CD4-positive, CD25-positive, alpha-beta regulatory T cell (primary cell): ENCODE measurements at regions not wholly inside any gene's neighbourhood (a gene's known extent, or its start where the extent isn't known, plus 50 kb on each side); places are given as distances from the start of the nearest gene placed in this dataset.

Experiments used
- ATAC-seq, 2 donors: fragments of 150-1000 bp; cut with Tn5 transposase; one replicate each; pipeline ENCODE4 v1.10.0; 2021; ENCODE audit warnings: low read depth in 2 of 2, moderate number of reproducible peaks in 2 of 2, moderate library complexity in 1 of 2
- DNase-seq, 3 donors: peaks; one replicate each; pipeline versions ENCODE4 v3.0.0 to v3.0.0-alpha.2; 2012 to 2022; ENCODE audit warnings: mixed read lengths in 1 of 3
- H3K27ac ChIP-seq: one replicate; pipeline ENCODE4 v1.7.0; 2013; ENCODE audit warnings: mild to moderate bottlenecking, low read length; ENCODE audit not compliant: insufficient read depth, poor library complexity, severe bottlenecking
- H3K27me3 ChIP-seq: one replicate; pipeline ENCODE4 v1.7.0; 2013; ENCODE audit warnings: low read length; ENCODE audit not compliant: control insufficient read depth, insufficient read depth
- H3K36me3 ChIP-seq: one replicate; pipeline ENCODE4 v1.7.0; 2013; ENCODE audit warnings: mild to moderate bottlenecking, low read length, moderate library complexity; ENCODE audit not compliant: control insufficient read depth, insufficient read depth
- H3K4me1 ChIP-seq: 2 replicates; pipeline ENCODE4 v1.7.0; 2013; ENCODE audit warnings: mild to moderate bottlenecking, low read length; ENCODE audit not compliant: insufficient read depth, control insufficient read depth, poor library complexity, severe bottlenecking
- H3K4me3 ChIP-seq: one replicate; pipeline ENCODE4 v1.7.0; 2013; ENCODE audit warnings: low read depth, mild to moderate bottlenecking, low read length, moderate library complexity
- H3K9me3 ChIP-seq, 2 experiments: 1 replicate in 1 of 2; 2 replicates in 1 of 2; pipeline ENCODE4 v1.7.0; 2013; ENCODE audit warnings: low read length in 2 of 2, mild to moderate bottlenecking in 1 of 2, moderate library complexity in 1 of 2; ENCODE audit not compliant: control insufficient read depth in 2 of 2
- H3K27ac Mint-ChIP-seq, 3 donors: one replicate each; pipeline ENCODE4 v1.8.0; 2020 to 2022; ENCODE audit warnings: mild to moderate bottlenecking in 3 of 3, mixed read lengths in 3 of 3, moderate library complexity in 2 of 3
- H3K27me3 Mint-ChIP-seq: one replicate; pipeline ENCODE4 v1.8.0; 2022; ENCODE audit warnings: mild to moderate bottlenecking, mixed read lengths
- H3K36me3 Mint-ChIP-seq: one replicate; pipeline ENCODE4 v1.8.0; 2020; ENCODE audit warnings: mixed read lengths
- H3K4me1 Mint-ChIP-seq, 4 donors: one replicate each; pipeline ENCODE4 v1.8.0; 2020 to 2022; ENCODE audit warnings: mixed read lengths in 4 of 4, mild to moderate bottlenecking in 1 of 4
- H3K4me3 Mint-ChIP-seq, 4 donors: one replicate each; pipeline ENCODE4 v1.8.0; 2020 to 2022; ENCODE audit warnings: mild to moderate bottlenecking in 4 of 4, mixed read lengths in 4 of 4, moderate library complexity in 3 of 4
- H3K9me3 Mint-ChIP-seq, 7 donors: one replicate each; pipeline ENCODE4 v1.8.0; 2020 to 2022; ENCODE audit warnings: mixed read lengths in 7 of 7, mild to moderate bottlenecking in 3 of 7, moderate library complexity in 2 of 7

DNA sequence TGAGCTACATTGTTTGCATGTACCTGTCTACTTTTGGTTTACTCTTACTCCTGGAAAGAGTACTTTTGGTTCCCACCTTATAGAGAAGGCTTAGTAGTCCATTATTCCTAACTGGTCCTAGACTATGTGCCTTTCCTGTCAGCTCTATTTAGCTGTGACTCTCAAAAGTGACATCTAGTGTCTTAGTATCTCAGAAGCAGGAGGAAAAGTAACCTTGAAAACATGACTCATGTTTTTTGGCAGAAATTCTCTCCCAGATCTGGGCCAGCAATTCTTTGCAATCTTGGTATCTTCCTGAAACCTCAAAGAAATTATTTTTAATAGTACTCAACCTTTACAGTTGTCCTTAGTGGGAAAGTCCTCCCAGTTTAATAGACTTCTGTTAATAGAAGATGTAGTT lies 691.7 kb upstream of the SEMA6A start:
- ATAC-seq (no peak), DNase-seq (no peak)
- H3K36me3 ChIP-seq = no peaks in the 10 kb centered on the region
- no peaks in the 10 kb centered on the region for H3K36me3 Mint-ChIP-seq
- peaks cover 0 to 6% (median 0%) of the 10 kb centered on the region in 7 donors for H3K9me3 Mint-ChIP-seq
- H3K27me3 ChIP-seq = no peaks in the 10 kb centered on the region
- H3K9me3 ChIP-seq = peaks cover 0 to 5% of the 10 kb centered on the region in 2 experiments
- H3K27ac ChIP-seq = no peak overlapping the region
- H3K4me1 Mint-ChIP-seq = no peaks in the 10 kb centered on the region
- no peak overlapping the region for H3K4me3 Mint-ChIP-seq
- H3K4me1 ChIP-seq = no peaks in the 10 kb centered on the region
- H3K4me3 ChIP-seq = no peak overlapping the region
- no peak overlapping the region for H3K27ac Mint-ChIP-seq
- H3K27me3 Mint-ChIP-seq = no peaks in the 10 kb centered on the region

DNA sequence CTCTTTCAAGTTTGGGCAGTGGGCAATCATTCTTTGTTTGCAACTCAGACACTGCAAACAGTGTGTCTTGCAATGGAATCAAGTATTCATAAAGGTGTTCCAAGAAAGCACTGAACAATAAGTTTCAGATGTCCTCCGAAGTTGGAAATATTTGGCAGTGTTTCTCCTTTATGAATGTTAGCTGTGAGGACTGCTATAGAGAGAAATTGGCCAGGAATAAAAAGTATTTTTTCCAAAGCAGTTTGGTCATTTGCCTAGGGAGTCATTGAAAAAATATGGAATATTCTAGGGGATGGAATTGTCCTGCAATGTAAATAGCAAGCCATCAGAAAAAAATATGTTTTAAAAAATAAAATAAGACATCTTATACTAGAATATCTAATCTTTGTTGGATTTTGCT lies 688.6 kb upstream of the SEMA6A start:
- ATAC-seq (no peak), DNase-seq (no peak)
- no peak overlapping the region for H3K27ac ChIP-seq
- Mint-ChIP-seq H3K4me3 (no peak overlapping the region), H3K36me3 (no peaks in the 10 kb centered on the region), H3K9me3 (peaks cover 0 to 6% (median 0%) of the 10 kb centered on the region in 7 donors), H3K27me3 (no peaks in the 10 kb centered on the region), H3K4me1 (no peaks in the 10 kb centered on the region), H3K27ac (no peak overlapping the region)
- peaks cover 0 to 5% of the 10 kb centered on the region in 2 experiments for H3K9me3 ChIP-seq
- H3K27me3 ChIP-seq = no peaks in the 10 kb centered on the region
- no peak overlapping the region for H3K4me3 ChIP-seq
- no peaks in the 10 kb centered on the region for H3K4me1 ChIP-seq
- H3K36me3 ChIP-seq = no peaks in the 10 kb centered on the region

DNA sequence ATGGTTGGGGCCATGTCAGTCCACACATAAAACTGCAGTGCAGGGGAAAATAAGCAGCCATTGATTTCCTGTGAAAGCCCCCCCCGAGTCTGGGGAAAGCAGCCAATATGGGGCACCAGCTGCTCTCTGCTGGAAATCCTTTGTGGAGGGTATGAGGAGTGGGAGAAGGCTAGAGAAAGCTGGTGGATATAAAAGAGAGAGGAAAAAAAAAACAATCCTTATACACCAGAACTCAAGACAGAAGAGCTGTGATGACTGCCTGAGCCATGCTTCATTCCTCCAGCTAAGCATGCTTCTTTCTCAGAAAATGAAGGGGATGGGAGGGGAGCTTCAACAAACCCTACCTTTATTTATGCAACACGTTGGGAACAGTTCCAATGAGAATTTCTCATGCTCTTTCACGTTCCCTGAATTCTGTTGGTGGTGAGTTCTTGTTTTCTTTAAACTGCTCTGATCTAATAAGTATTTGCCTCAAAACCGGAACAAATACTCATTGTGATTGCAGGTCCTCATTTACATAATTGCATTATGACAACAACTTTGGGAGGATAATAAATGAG lies 688.0 kb upstream of the SEMA6A start:
- no peak overlapping the region for H3K4me3 ChIP-seq
- H3K4me1 Mint-ChIP-seq = no peaks in the 10 kb centered on the region
- no peaks in the 10 kb centered on the region for H3K27me3 ChIP-seq
- peaks cover 0 to 6% (median 2%) of the 10 kb centered on the region in 7 donors for H3K9me3 Mint-ChIP-seq
- no peaks in the 10 kb centered on the region for H3K4me1 ChIP-seq
- no peak overlapping the region for H3K27ac Mint-ChIP-seq
- H3K36me3 Mint-ChIP-seq = no peaks in the 10 kb centered on the region
- no peak overlapping the region for H3K4me3 Mint-ChIP-seq
- H3K36me3 ChIP-seq = no peaks in the 10 kb centered on the region
- H3K9me3 ChIP-seq = peaks cover 0 to 5% of the 10 kb centered on the region in 2 experiments
- H3K27ac ChIP-seq = no peak overlapping the region
- ATAC-seq (no peak), DNase-seq (no peak)
- no peaks in the 10 kb centered on the region for H3K27me3 Mint-ChIP-seq

DNA sequence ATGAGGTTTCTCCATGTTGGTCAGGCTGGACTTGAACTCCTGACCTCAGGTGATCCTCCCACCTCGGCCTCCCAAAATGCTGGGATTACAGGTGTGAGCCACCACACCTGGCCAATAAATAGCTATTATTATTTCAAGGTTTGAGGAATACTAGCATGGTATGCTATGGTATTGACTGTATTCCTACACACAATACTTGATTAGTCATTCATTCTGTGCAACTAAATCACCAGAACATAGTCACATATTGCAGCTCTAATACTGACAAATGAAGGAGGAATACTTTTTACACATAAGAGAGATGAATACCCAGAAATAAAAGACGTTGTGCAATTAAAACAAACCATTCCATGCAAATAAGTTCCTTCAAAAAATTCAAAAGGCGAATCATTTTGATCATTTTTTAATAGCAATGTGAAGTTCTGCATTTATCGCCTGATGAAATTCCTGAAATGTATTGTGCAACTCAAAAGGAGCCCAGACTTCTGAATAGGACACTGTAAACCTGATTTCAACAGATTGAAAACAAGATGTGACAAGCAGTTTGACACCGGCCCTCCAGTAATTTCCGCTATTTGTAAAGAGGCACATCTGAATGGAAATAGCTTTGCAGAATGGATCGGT lies 687.4 kb upstream of the SEMA6A start:
- H3K27ac ChIP-seq = no peak overlapping the region
- H3K27me3 ChIP-seq = no peaks in the 10 kb centered on the region
- H3K27me3 Mint-ChIP-seq = no peaks in the 10 kb centered on the region
- DNase-seq (no peak), ATAC-seq (no peak)
- no peak overlapping the region for H3K27ac Mint-ChIP-seq
- peaks cover 0 to 6% (median 2%) of the 10 kb centered on the region in 7 donors for H3K9me3 Mint-ChIP-seq
- peaks cover 0 to 5% of the 10 kb centered on the region in 2 experiments for H3K9me3 ChIP-seq
- H3K36me3 Mint-ChIP-seq = no peaks in the 10 kb centered on the region
- no peak overlapping the region for H3K4me3 ChIP-seq
- H3K4me1 Mint-ChIP-seq = no peaks in the 10 kb centered on the region
- no peaks in the 10 kb centered on the region for H3K36me3 ChIP-seq
- no peaks in the 10 kb centered on the region for H3K4me1 ChIP-seq
- no peak overlapping the region for H3K4me3 Mint-ChIP-seq

DNA sequence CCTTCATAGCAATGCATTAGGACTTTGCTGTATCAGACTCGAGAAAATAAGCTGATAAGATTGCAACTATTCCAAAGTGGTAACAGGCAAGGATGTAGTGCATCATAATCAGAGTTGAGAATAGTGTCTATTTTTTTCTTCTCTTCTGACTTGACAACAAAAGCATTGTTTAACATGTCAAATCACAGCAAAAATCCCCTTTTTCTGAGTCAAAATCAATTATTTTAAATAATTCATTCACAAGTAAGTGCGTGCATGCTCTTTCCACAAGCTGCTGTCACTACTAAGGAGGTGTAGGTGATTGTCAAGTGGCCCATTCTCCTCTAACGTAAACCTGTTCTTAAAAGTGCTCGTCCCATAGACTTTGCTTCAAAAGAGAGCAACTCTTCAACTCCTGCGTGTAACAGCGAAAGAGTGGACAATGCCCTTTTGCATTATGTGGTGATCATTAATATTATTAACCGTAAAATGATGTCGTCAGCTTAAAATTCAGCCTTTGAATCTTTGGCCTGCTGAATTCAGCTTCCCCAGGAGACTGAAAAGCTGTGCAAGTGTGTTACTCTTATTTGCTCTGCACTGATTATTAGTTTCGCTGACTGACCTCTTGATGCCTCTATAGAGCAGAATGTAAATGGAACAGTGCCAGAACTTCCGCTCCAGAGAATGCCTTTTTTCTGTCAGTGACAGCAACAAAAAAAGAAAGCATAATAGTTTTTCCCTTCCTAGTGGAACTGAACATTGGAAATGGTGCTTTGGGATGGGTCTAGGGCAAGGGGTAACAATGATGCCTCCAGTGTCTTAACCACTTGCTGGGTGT lies 680.8 kb upstream of the SEMA6A start:
- ATAC-seq (no peak), DNase-seq (no peak)
- no peaks in the 10 kb centered on the region for H3K36me3 Mint-ChIP-seq
- H3K9me3 ChIP-seq = no peaks in the 10 kb centered on the region
- peaks cover 0 to 7% (median 0%) of the 10 kb centered on the region in 7 donors for H3K9me3 Mint-ChIP-seq
- H3K27ac Mint-ChIP-seq = no peak overlapping the region
- no peak overlapping the region for H3K4me3 Mint-ChIP-seq
- H3K27ac ChIP-seq = no peak overlapping the region
- H3K36me3 ChIP-seq = no peaks in the 10 kb centered on the region
- H3K4me3 ChIP-seq = no peak overlapping the region
- H3K27me3 Mint-ChIP-seq = no peaks in the 10 kb centered on the region
- no peaks in the 10 kb centered on the region for H3K4me1 Mint-ChIP-seq
- H3K27me3 ChIP-seq = no peaks in the 10 kb centered on the region
- H3K4me1 ChIP-seq = no peaks in the 10 kb centered on the region

DNA sequence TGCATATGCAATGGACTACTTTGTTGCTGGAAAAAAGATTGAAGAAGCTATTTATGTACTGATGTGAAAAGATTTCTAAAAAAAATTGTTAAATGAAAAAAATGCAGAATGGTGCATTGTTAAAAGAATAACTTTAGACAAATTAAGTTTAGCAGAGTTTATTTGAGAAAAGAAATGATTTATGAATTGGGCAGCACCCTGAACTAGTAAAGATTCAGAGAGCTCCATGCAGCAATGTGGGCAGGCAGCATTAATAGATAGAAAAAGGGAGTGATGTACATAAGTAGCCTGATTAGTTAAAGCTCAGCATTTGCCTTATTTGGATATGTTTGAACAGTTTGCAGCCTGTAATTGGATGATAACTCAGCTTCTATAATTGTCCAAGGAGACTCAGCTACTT lies 677.9 kb upstream of the SEMA6A start:
- H3K27me3 ChIP-seq = no peaks in the 10 kb centered on the region
- Mint-ChIP-seq H3K36me3 (no peaks in the 10 kb centered on the region), H3K9me3 (peaks cover 0 to 10% (median 0%) of the 10 kb centered on the region in 7 donors), H3K4me3 (no peak overlapping the region), H3K27me3 (no peaks in the 10 kb centered on the region), H3K27ac (no peak overlapping the region), H3K4me1 (no peaks in the 10 kb centered on the region)
- no peak overlapping the region for H3K4me3 ChIP-seq
- no peak for DNase-seq
- no peaks in the 10 kb centered on the region for H3K4me1 ChIP-seq
- H3K27ac ChIP-seq = no peak overlapping the region
- no peaks in the 10 kb centered on the region for H3K36me3 ChIP-seq
- no peak for ATAC-seq
- no peaks in the 10 kb centered on the region for H3K9me3 ChIP-seq

DNA sequence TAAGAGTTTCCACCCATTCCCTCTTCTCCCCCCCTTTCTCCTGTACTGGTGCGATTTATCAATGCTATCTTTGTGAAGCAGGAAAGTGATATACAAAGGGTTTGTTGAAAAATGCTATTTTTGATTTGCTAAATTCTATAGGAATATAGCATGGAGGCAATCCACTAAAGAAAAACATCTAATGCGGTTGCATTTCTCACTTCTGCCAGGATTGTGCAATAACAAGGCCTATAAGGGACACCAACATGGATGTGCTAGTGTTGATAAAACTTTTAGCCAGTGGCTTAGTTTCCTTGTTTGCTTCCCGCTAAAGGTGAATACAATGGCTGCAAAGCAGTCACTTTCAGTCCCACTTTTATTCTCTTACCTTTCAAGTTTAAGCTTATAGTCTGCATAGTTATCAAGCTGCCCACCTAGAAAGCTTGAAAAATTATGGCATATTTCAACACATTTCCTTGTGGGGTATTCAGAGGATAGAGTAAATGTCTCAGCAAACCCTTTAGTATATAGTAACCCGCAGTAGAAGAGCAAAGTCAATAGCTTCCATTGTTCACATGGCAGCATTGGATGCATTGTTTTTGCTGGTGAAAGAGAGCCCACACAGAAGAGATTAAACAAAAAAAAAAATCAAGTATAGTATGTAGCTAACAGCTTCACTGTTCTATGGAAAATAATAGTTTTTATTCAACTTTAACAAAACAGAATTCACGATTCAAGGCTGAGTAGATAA lies 674.6 kb upstream of the SEMA6A start:
- DNase-seq (no peak), ATAC-seq (no peak)
- no peak overlapping the region for H3K27ac Mint-ChIP-seq
- H3K36me3 Mint-ChIP-seq = no peaks in the 10 kb centered on the region
- Histone ChIP-seq H3K27me3 (no peaks in the 10 kb centered on the region), H3K36me3 (no peaks in the 10 kb centered on the region), H3K4me1 (no peaks in the 10 kb centered on the region), H3K4me3 (no peak overlapping the region), H3K9me3 (no peaks in the 10 kb centered on the region), H3K27ac (no peak overlapping the region)
- no peak overlapping the region for H3K4me3 Mint-ChIP-seq
- H3K9me3 Mint-ChIP-seq = peaks cover 0 to 13% (median 3%) of the 10 kb centered on the region in 7 donors
- H3K4me1 Mint-ChIP-seq = no peaks in the 10 kb centered on the region
- H3K27me3 Mint-ChIP-seq = no peaks in the 10 kb centered on the region
